HG03025 (cell line): ENCODE measurements at regions not wholly inside any gene's neighbourhood (a gene's known extent, or its start where the extent isn't known, plus 50 kb on each side); places are given as distances from the start of the nearest gene placed in this dataset.
"Not testable (repeated sequence)": the region's sequence is repeated elsewhere in the genome, so short reads cannot be mapped to it uniquely, and the experiment has no call there.

ENCODE experiments used
- ATAC-seq: cut with Tn5 transposase; IDR thresholded peaks from one replicate; pipeline ENCODE4 v1.9.1; 2021; ENCODE audit warnings: mild to moderate bottlenecking, moderate library complexity; ENCODE audit not compliant: unreplicated experiment, low FRiP score

DNA sequence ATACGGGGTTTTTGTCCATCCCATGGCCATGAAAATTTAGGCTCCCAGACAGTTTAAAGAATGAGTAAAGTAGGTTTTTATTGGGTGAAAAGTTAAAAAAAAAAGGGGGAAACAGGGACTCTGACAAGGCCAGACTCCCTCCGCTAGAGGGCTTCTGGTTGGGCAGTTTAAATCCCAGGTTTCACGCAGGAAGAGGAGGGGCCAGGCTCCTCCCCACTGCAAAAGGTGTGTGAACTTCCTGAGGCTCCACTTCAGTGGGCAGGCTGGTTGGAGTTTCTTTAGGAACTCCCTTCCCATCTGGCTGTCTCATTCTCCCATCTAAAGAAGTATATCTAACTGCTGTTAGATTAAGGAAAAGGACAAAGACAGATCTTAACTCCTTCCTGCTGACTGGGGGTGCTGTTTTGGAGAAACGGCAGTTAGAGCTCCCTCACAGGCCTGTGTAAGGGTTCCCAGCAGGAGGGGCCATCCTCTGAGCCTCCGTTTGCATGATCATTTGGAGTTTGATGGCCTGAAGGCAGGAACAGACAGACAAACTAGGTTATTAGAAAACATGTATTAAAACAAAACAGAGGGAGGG is 1160.7 kb downstream of the CNTNAP5 start:
- ATAC-seq: no peak

DNA sequence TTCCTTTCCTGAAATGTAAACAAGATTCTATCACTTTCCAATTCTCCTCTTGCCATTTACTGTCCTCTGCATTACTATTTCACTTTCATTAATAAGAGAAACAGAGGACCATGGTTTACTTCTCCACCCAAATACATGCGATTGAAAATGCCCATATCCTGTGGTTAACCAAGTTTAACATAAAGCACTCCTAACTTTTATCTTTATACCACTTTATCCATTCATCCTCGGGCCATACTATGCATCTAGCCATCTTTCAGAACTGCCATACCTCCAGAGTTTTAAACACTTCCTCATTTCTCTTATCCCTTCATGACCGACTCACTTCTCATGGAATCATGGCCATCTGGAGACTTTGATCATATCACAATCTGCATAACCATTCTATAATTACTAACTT is 1182.3 kb downstream of the CNTNAP5 start:
- no peak for ATAC-seq

DNA sequence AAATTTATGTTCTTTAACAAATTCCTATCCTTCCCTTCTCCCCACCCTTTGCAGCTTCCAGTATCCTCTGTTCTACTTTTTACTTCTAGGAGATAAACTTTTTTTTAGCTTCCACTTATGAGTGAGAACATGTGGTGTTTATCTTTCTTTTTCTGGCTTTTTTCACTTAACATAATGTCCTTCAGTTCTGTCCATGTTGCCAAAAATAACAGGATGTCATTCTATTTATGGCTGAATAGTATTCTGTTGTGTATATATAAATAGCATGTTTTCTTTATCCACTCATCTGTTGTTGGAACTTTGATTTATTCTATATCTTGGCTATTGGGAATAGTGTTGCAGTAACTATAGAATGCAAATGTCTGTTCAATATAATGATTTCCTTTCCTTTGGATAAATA is 1191.2 kb downstream of the CNTNAP5 start:
- ATAC-seq: no peak

DNA sequence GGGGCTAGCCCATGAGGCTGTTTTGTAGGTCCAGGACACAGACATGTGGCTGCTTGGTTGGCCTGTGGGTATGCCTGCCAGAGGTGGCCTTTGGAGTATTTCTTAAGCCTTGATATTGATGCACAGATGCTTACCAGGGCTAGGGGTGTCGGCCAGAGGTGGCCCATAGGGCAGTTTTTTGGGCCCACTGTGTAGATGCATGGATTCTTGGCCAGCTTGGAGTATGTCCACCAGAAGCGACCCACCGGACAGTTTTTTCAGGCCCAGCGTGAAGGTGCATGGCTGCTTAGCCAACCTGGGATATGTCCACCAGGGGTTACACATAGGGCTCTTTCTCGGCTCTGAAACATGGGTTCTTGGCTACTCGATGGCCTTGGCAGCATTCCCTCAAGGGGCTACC is 1199.1 kb downstream of the CNTNAP5 start:
- ATAC-seq: no peak

DNA sequence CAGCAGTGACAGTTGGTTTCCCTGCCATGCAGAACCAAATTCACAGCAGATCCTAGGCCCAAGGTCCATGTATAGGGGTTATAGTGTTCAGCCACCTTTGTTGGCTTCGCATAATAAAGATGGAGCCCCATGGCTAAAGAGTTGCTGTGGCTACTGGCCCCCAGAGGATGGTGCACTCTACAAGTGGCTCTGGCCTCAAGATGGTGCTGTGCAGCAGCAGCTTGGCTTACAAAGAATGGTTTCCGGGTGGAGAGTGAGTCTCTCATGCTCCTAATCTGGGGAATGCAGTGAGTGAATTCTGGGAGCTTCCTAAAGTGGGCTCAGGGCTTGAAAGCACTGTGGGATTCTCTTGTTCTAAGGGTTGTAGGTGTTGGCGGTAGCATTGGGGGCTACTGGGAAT is 1199.7 kb downstream of the CNTNAP5 start:
- ATAC-seq: no peak

DNA sequence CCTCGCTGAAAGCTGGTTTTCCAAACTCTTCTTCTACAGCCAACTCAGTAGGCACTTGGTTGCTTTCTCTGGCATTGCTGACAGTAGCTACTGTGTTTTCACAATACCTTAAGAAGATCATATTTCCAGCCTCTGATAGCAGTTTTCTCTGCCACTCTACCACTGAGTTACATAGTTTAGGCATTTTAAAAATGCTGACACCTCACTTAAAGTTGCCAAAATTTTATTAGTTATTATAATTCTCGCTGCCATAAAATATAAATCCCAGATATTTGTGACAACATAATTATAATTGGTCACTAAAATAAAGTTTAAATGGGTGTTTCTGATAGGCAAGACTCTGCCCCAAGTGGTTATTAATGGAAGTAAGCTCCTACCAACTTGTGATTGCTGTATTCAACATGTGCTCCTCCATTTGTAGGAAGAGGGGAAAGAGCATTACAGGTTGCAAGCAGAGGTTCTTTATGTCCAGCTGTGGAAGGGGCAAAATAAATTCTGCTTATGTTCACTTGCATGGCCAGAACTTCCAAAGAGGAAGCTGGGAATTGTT is 1202.8 kb downstream of the CNTNAP5 start:
- ATAC-seq: no peak

DNA sequence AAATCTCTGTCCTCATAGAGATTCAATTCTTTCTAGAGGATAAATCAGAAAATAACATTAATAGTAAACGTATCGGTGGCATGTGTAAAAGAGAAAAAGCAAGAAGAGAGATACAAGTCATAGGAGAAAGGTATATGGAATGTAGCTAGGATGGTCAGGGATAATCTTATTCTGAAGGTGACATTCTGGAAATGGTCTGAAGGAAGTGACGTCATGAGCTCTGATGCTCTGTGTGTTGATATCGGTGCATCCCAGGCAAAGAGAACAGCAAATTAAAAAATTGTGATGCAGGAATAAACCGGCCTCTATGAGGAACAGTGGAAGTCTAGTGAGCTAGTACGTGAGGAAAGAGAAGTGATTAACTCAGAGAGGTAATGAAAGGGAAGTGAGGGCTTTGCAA is 1215.8 kb downstream of the CNTNAP5 start:
- ATAC-seq: no peak

DNA sequence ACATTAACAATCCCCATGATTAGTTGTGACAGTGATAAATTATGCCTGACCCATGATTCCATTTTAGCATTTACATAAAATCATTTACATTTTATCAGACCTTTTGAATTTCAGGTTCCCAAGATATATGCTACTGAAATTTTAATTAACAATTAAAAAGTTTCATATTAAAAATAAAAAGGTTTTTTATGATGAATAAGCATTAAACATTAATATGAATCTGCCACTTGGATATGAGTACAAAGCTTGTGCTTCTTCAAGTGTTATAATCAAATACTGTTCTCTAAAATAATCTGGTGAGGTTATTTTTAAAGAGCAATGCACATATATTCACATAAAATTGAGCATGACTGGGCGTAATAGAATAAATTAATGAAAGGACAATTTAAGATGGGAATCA is 1218.0 kb downstream of the CNTNAP5 start:
- no peak for ATAC-seq

DNA sequence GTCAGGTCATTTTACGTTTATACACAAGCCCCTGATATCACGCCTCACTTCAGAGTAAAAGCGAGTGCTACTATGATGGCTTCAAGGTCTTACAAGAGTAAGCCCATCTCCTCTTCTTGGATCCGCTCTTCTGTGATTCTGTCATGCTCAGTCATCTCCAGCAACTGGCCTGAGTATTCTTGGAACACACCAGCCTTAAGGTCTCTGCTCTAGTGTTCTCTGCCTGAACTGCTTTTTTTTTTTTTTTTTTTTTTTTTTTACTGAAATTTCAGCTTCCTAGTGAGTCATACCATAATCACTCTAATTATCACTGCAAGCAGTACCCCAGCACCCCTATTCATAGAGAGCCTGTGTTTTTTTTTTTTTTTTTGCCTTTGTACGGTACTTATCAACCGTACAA is 1228.9 kb downstream of the CNTNAP5 start:
- ATAC-seq: no peak

DNA sequence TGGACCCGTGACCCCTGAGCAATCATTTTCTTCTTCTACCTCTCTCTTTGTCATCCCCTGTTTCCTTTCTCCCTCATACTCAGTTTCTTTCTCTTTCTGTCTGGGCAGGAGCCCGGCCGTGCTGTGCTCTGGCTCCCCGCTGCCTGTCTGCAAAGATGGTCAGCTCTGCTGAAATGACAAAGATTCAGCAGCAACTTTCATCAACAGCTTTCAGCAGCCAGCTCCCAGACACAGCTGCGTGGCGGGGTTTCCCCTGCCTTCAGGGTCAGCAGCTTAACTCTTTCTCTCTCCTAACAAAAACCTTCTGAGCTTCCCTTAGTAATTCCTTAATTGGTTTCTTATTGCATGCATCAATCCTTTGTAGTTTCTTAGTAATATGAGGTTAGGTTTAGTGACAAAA is 1234.4 kb downstream of the CNTNAP5 start:
- no peak for ATAC-seq

DNA sequence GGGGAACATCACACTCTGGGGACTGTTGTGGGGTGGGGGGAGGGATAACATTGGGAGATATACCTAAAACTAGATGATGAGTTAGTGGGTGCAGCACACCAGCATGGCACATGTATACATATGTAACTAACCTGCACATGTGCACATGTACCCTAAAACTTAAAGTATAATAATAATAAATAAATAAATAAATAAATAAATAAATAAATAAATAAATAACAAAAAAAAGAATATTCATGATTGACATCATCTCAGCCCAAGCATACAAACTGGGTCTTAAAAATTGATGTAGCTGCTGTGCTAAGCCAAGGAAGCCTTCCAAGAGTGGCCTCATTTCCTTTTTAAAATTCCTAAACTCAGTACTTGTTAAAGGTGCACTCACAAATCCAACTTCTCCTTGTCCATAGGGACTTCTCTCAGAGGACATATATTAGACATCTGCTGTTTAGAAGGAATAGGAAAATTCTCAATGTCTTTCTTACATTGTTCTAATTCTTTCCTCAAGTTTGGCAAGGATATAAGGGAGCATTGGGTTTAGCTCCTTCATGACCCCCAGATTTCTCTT is 1235.4 kb downstream of the CNTNAP5 start:
- not testable (repeated sequence) for ATAC-seq

DNA sequence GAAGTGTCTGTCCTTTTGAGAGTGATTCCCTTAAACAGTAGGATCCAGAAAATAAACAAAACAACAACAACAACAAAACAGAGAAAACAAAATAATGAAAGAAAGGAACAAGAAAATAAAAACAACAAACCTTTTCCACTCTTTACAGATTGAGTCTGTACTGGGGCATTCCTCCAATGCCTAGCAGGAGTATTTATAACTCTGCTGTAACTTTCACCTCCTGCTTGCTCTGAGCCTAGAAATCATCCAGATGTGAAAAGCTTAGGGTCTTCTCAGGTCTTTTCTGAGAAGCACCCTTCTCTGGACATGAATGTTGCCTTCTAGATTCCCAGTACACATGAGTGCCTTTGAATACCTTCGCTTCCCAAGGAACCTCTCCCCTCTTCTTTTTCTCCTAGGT is 1239.4 kb downstream of the CNTNAP5 start:
- ATAC-seq: no peak

DNA sequence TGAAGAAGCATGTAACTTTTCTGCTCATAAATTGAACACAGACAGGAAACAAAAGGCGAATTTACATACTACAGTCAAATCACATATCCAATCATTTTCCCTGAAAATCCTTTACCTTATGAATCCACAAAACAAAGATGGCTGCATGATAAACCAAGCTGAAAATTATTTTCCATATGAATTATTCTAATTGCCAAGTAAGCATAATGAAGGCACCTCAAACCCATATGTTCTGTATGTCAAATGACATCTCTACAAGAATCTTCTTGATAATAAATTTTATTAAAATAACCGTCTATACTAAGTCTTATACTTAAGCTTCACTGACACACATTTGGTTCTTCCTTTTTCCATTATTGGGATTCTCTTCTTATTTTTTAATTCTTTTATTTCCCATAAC is 1242.6 kb downstream of the CNTNAP5 start:
- ATAC-seq: no peak

DNA sequence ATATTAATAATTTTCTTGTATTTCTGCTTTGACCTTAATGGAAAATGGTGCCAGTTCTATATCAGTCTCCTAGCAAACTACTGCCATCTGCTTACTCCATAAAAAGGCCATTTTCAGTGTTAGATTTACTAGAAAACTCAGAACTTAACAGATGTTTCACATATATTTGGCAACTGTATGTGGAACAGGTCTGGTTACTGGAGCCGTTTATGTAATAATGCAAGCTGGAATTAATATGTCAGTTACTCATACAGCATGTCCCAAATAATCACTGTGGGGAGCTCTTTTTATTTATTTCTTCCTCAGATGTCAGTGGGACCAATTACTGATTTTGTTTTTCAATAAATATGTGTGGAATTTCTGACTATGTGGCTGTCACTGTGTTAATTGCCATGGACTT is 1247.6 kb downstream of the CNTNAP5 start:
- ATAC-seq: no peak

DNA sequence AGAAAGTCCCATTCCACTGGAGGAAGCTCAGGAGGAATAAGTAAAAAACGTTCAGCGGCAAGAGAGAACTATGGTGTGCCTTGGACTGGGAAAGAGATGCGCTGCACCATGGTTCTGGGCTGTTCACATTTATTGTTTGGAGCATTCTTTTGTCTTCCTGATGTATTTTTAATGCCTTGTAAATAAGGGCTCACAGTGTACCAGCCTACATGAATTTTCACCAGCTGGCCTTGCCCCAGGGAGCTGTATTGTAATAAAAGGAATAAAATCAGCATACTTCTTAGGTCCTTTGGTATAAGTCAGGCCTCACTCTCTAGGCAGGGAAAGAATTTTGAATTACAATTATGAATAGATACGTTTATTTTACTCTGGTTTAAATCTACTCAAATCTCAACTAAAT is 1249.6 kb downstream of the CNTNAP5 start:
- ATAC-seq: no peak

DNA sequence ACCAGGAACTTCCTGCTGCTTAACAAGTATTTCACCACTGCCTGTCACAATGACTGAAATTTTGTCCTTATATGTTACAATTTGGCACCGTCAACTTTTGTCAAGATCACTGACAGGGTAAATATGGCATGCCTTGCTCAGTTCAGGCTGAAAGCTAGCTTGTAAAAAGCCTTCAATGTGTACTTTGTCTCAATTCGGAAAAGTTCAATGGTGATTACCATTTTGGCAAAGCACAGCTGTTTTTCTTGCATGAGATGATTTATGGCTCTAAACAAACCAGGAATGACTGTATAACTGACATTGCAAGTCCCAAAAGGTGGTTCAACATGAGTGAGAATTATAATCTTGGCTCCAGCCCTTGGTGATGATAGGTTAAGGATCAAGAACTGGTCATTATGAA is 1255.2 kb downstream of the CNTNAP5 start:
- no peak for ATAC-seq

DNA sequence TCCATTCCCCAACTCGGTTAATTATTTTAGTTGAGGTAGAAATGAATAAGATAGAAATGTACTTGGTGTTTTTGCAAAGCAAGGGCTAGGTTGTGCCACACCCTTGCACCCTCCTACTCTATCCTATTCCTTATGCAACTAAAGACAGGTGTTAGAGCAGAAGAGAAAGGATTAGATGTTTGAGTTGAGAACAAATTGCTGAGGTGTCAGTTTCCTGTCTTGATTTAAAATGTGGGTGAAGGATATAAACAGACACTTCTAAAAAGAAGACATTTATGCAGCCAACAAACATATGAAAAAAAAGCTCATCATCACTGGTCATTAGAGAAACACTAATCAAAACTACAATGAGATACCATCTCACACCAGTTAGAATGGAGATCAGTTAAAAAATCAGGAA is 1256.2 kb downstream of the CNTNAP5 start:
- no peak for ATAC-seq

DNA sequence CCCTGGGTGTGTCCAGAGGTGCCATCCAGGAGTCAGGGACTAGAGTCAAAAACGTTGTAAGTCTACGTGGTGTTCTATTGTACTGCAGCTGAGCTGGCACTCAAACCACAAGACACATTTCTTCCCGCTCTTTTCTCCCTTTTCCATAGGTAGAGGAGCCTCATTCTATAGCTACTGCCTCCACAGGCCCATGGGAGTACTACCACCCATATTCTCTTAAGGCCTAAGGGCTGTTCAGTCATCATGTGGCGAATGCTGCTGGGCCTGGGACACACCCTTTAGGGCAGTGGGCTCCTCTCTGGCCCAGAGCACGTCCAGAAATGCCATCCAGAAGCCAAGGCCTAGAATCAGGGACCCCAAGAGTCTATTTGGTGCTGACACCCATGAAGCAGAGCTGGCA is 1271.7 kb downstream of the CNTNAP5 start:
- ATAC-seq: no peak

DNA sequence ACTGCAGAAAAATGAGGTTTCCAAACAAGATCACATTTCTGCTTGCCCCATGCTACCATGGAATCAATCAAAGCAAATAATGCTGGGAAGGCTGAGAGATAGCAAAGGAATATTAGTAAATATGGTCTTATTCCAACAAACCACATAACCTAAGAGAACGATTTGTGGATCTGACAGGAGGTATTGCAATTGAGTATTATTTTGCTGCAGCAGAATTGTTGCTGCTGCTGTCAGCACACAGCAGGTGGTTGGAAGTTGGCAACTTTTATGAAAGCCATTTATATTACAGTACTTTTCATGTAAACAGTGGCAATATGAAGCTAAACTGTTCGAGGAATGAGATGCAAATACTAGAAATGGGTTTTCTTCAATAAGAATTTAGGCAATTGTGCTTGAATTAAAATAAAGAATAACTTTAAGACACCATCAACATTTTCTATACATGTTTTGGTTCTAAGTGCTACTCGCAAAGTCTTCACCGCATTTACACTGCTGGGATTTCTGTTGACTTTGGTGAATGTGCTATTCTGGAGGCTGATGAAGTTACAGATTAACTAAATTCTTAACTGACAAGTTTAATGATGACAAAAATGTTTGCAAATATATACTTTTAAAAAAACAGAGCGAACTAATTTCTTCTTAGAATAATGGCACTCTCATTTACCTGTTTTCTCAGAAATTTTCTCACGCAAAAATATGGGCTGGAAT is 1285.7 kb downstream of the CNTNAP5 start:
- no peak for ATAC-seq

DNA sequence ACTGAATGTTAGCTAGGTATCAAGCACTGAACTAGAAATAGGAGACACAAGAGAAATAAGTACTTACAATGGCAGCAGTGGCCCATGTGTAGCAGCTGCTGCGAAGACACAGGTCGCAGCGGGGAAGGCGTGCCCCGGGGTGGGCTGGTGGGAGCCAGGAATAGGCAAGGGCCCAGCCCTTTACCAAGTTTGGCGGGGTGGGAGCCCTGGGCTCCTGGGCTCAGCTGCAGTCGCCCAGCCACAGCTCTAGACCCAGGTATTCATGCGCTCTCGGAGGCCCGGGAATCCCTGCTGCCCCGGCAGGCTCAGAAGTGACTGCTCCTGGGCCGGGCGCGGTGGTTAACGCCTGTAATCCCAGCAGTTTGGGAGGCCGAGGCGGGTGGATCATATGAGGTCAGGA is 1287.3 kb downstream of the CNTNAP5 start:
- no peak for ATAC-seq

DNA sequence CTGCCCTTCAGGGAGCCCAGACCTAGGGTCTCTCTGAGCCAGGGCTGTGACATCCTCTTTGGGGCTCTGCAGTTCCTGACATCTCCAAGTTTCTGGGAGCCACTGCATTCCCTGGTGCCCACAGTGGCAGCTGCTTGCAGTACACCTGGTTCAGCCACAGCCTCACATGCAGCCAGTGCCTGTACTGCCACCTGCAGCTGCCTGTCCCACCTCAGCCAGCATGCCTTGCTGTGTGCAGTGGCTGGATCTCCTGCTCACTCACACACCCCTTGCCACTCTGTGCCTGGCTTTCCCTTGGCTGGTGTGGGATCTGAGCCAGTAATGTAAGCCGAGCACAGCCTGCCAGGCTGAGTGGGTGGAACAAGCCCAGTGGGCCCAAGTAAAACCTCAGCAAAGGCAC is 1288.7 kb downstream of the CNTNAP5 start:
- ATAC-seq: no peak

DNA sequence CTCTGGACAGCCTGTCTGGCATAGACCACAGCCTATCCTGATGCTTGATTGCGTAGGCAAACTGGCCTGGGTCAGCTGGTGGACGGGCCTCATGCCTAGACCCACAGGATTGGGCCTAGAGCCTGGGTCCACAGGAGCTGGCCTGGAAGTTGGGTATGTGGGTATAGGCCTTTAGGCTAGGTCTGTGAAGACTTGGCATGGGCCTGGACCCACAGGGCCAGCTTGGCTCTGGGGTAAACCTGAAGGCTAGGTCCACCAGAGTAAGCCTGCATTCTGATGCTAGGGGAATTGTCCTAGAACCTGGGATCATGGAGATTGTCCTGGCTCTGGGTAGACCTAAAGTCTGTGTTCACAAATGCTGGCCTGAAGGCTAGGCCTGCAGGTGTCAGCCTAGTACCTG is 1293.7 kb downstream of the CNTNAP5 start:
- ATAC-seq: no peak
